CD4-positive, CD25-positive, alpha-beta regulatory T cell (primary cell): ENCODE measurements at regions not wholly inside any gene's neighbourhood (a gene's known extent, or its start where the extent isn't known, plus 50 kb on each side); places are given as distances from the start of the nearest gene placed in this dataset.
"Not testable (repeated sequence)": the region's sequence is repeated elsewhere in the genome, so short reads cannot be mapped to it uniquely, and the experiment has no call there.

Experiments
- ATAC-seq, 2 donors: fragments of 150-1000 bp; cut with Tn5 transposase; one replicate each; pipeline ENCODE4 v1.10.0; 2021; ENCODE audit warnings: low read depth in 2 of 2, moderate number of reproducible peaks in 2 of 2, moderate library complexity in 1 of 2
- DNase-seq, 3 donors: peaks; one replicate each; pipeline versions ENCODE4 v3.0.0 to v3.0.0-alpha.2; 2012 to 2022; ENCODE audit warnings: mixed read lengths in 1 of 3
- H3K27ac ChIP-seq: one replicate; pipeline ENCODE4 v1.7.0; 2013; ENCODE audit warnings: mild to moderate bottlenecking, low read length; ENCODE audit not compliant: insufficient read depth, poor library complexity, severe bottlenecking
- H3K27me3 ChIP-seq: one replicate; pipeline ENCODE4 v1.7.0; 2013; ENCODE audit warnings: low read length; ENCODE audit not compliant: control insufficient read depth, insufficient read depth
- H3K36me3 ChIP-seq: one replicate; pipeline ENCODE4 v1.7.0; 2013; ENCODE audit warnings: mild to moderate bottlenecking, low read length, moderate library complexity; ENCODE audit not compliant: control insufficient read depth, insufficient read depth
- H3K4me1 ChIP-seq: 2 replicates; pipeline ENCODE4 v1.7.0; 2013; ENCODE audit warnings: mild to moderate bottlenecking, low read length; ENCODE audit not compliant: insufficient read depth, control insufficient read depth, poor library complexity, severe bottlenecking
- H3K4me3 ChIP-seq: one replicate; pipeline ENCODE4 v1.7.0; 2013; ENCODE audit warnings: low read depth, mild to moderate bottlenecking, low read length, moderate library complexity
- H3K9me3 ChIP-seq, 2 experiments: 1 replicate in 1 of 2; 2 replicates in 1 of 2; pipeline ENCODE4 v1.7.0; 2013; ENCODE audit warnings: low read length in 2 of 2, mild to moderate bottlenecking in 1 of 2, moderate library complexity in 1 of 2; ENCODE audit not compliant: control insufficient read depth in 2 of 2
- H3K27ac Mint-ChIP-seq, 3 donors: one replicate each; pipeline ENCODE4 v1.8.0; 2020 to 2022; ENCODE audit warnings: mild to moderate bottlenecking in 3 of 3, mixed read lengths in 3 of 3, moderate library complexity in 2 of 3
- H3K27me3 Mint-ChIP-seq: one replicate; pipeline ENCODE4 v1.8.0; 2022; ENCODE audit warnings: mild to moderate bottlenecking, mixed read lengths
- H3K36me3 Mint-ChIP-seq: one replicate; pipeline ENCODE4 v1.8.0; 2020; ENCODE audit warnings: mixed read lengths
- H3K4me1 Mint-ChIP-seq, 4 donors: one replicate each; pipeline ENCODE4 v1.8.0; 2020 to 2022; ENCODE audit warnings: mixed read lengths in 4 of 4, mild to moderate bottlenecking in 1 of 4
- H3K4me3 Mint-ChIP-seq, 4 donors: one replicate each; pipeline ENCODE4 v1.8.0; 2020 to 2022; ENCODE audit warnings: mild to moderate bottlenecking in 4 of 4, mixed read lengths in 4 of 4, moderate library complexity in 3 of 4
- H3K9me3 Mint-ChIP-seq, 7 donors: one replicate each; pipeline ENCODE4 v1.8.0; 2020 to 2022; ENCODE audit warnings: mixed read lengths in 7 of 7, mild to moderate bottlenecking in 3 of 7, moderate library complexity in 2 of 7

GRCh38 chr11:57904376-57904775, 119.3 kb upstream of the OR9Q1 start:
- H3K4me3 Mint-ChIP-seq, result no peak overlapping the region
- H3K27ac Mint-ChIP-seq, result peak overlapping the region in 1 of 3 donors; percentile 72
- H3K36me3 Mint-ChIP-seq, result no peaks in the 10 kb centered on the region
- DNase-seq (no peak), ATAC-seq (no peak)
- Histone ChIP-seq H3K4me3 (no peak overlapping the region), H3K27ac (no peak overlapping the region), H3K9me3 (no peaks in the 10 kb centered on the region), H3K4me1 (no peaks in the 10 kb centered on the region), H3K27me3 (no peaks in the 10 kb centered on the region), H3K36me3 (no peaks in the 10 kb centered on the region)
- peaks cover 0 to 4% (median 0%) of the 10 kb centered on the region in 7 donors for H3K9me3 Mint-ChIP-seq
- H3K4me1 Mint-ChIP-seq, result no peaks in the 10 kb centered on the region
- H3K27me3 Mint-ChIP-seq, result peaks cover 2% of the 10 kb centered on the region

GRCh38 chr11:57905439-57905838, 118.2 kb upstream of the OR9Q1 start:
- H3K4me3 Mint-ChIP-seq, result no peak overlapping the region
- H3K4me1 Mint-ChIP-seq, result no peaks in the 10 kb centered on the region
- no peak for DNase-seq
- peaks cover 0 to 4% (median 0%) of the 10 kb centered on the region in 7 donors for H3K9me3 Mint-ChIP-seq
- no peak for ATAC-seq
- H3K27ac Mint-ChIP-seq, result no peak overlapping the region
- H3K27me3 ChIP-seq, result no peaks in the 10 kb centered on the region
- H3K4me1 ChIP-seq, result no peaks in the 10 kb centered on the region
- H3K27me3 Mint-ChIP-seq, result peaks cover 8% of the 10 kb centered on the region
- H3K9me3 ChIP-seq, result no peaks in the 10 kb centered on the region
- H3K36me3 ChIP-seq, result no peaks in the 10 kb centered on the region
- H3K36me3 Mint-ChIP-seq, result no peaks in the 10 kb centered on the region
- no peak overlapping the region for H3K27ac ChIP-seq
- H3K4me3 ChIP-seq, result no peak overlapping the region

GRCh38 chr11:57908399-57908798, 115.3 kb upstream of the OR9Q1 start:
- H3K4me1 Mint-ChIP-seq, result not testable (repeated sequence)

GRCh38 chr11:57911522-57911921, 112.2 kb upstream of the OR9Q1 start:
- not testable (repeated sequence) for H3K4me1 ChIP-seq, H3K9me3 ChIP-seq, H3K9me3 Mint-ChIP-seq, H3K4me3 ChIP-seq, H3K36me3 Mint-ChIP-seq, H3K4me3 Mint-ChIP-seq, H3K27me3 ChIP-seq, H3K27ac Mint-ChIP-seq, ATAC-seq, DNase-seq, H3K36me3 ChIP-seq, H3K27ac ChIP-seq, H3K4me1 Mint-ChIP-seq
- H3K27me3 Mint-ChIP-seq, result peaks cover 13% of the 10 kb centered on the region

More at GRCh38 chr11:57908399-57908798, 115.3 kb upstream of the OR9Q1 start:
- not testable (repeated sequence) for H3K9me3 Mint-ChIP-seq, H3K9me3 ChIP-seq, H3K36me3 Mint-ChIP-seq, H3K27ac ChIP-seq, H3K27ac Mint-ChIP-seq, H3K4me3 ChIP-seq, H3K27me3 ChIP-seq, H3K4me1 ChIP-seq, ATAC-seq, DNase-seq, H3K36me3 ChIP-seq, H3K4me3 Mint-ChIP-seq
- peaks cover 13% of the 10 kb centered on the region for H3K27me3 Mint-ChIP-seq

GRCh38 chr11:57913715-57914704, 109.7 kb upstream of the OR9Q1 start:
- DNase-seq (no peak), ATAC-seq (no peak)
- H3K36me3 Mint-ChIP-seq, result no peaks in the 10 kb centered on the region
- Histone ChIP-seq H3K27me3 (no peaks in the 10 kb centered on the region), H3K4me1 (no peaks in the 10 kb centered on the region), H3K9me3 (no peaks in the 10 kb centered on the region), H3K4me3 (no peak overlapping the region), H3K27ac (no peak overlapping the region), H3K36me3 (no peaks in the 10 kb centered on the region)
- no peaks in the 10 kb centered on the region for H3K9me3 Mint-ChIP-seq
- peak overlapping the region in 1 of 3 donors; percentile 35 for H3K27ac Mint-ChIP-seq
- H3K4me1 Mint-ChIP-seq, result peaks cover 0 to 1% (median 0%) of the 10 kb centered on the region in 4 donors
- no peak overlapping the region for H3K4me3 Mint-ChIP-seq
- H3K27me3 Mint-ChIP-seq, result peaks cover 13% of the 10 kb centered on the region

- Mint-ChIP-seq H3K4me3 (no peak overlapping the region), H3K9me3 (peaks cover 0 to 5% (median 0%) of the 10 kb centered on the region in 7 donors), H3K27ac (no peak overlapping the region), H3K27me3 (peaks cover 3% of the 10 kb centered on the region), H3K4me1 (peaks cover 0 to 1% (median 0%) of the 10 kb centered on the region in 4 donors), H3K36me3 (no peaks in the 10 kb centered on the region)
- Histone ChIP-seq H3K36me3 (no peaks in the 10 kb centered on the region), H3K4me1 (no peaks in the 10 kb centered on the region), H3K27me3 (no peaks in the 10 kb centered on the region), H3K4me3 (no peak overlapping the region), H3K27ac (no peak overlapping the region), H3K9me3 (no peaks in the 10 kb centered on the region)
- no peak for ATAC-seq
- DNase-seq, result no peak
Observed at GRCh38 chr11:57917632-57918031, 106.0 kb upstream of the OR9Q1 start.

- Histone ChIP-seq H3K27me3 (no peaks in the 10 kb centered on the region), H3K27ac (no peak overlapping the region), H3K4me1 (no peaks in the 10 kb centered on the region), H3K9me3 (no peaks in the 10 kb centered on the region), H3K36me3 (no peaks in the 10 kb centered on the region), H3K4me3 (no peak overlapping the region)
- no peaks in the 10 kb centered on the region for H3K27me3 Mint-ChIP-seq
- no peaks in the 10 kb centered on the region for H3K36me3 Mint-ChIP-seq
- DNase-seq (no peak), ATAC-seq (no peak)
- no peak overlapping the region for H3K27ac Mint-ChIP-seq
- H3K4me3 Mint-ChIP-seq, result no peak overlapping the region
- peaks cover 0 to 1% (median 0%) of the 10 kb centered on the region in 4 donors for H3K4me1 Mint-ChIP-seq
- H3K9me3 Mint-ChIP-seq, result peaks cover 0 to 5% (median 0%) of the 10 kb centered on the region in 7 donors
Observed at GRCh38 chr11:57920971-57921370, 102.7 kb upstream of the OR9Q1 start.

- H3K4me1 ChIP-seq, result no peaks in the 10 kb centered on the region
- Mint-ChIP-seq H3K27ac (no peak overlapping the region), H3K27me3 (peaks cover 8% of the 10 kb centered on the region), H3K4me1 (no peaks in the 10 kb centered on the region), H3K9me3 (peaks cover 0 to 5% (median 0%) of the 10 kb centered on the region in 7 donors), H3K36me3 (no peaks in the 10 kb centered on the region), H3K4me3 (no peak overlapping the region)
- no peak for ATAC-seq
- H3K36me3 ChIP-seq, result no peaks in the 10 kb centered on the region
- no peak for DNase-seq
- H3K27me3 ChIP-seq, result peaks cover 3% of the 10 kb centered on the region
- no peaks in the 10 kb centered on the region for H3K9me3 ChIP-seq
- H3K4me3 ChIP-seq, result no peak overlapping the region
- no peak overlapping the region for H3K27ac ChIP-seq
Observed at GRCh38 chr11:57932105-57932504, 91.6 kb upstream of the OR9Q1 start.
